Ecto neural progenitor cell (in vitro differentiated cells): ENCODE measurements at regions not wholly inside any gene's neighbourhood (a gene's known extent, or its start where the extent isn't known, plus 50 kb on each side); places are given as distances from the start of the nearest gene placed in this dataset.

ENCODE experiments used
- DNase-seq: peaks from one replicate; pipeline ENCODE4 v3.0.0-alpha.2; 2018; ENCODE audit warnings: low spot score

- peak; percentile 42 for DNase-seq
Observed at GRCh38 chr2:240226672-240227537, 86.4 kb upstream of the OTOS start.

- DNase-seq = peak; percentile 36
Observed at GRCh38 chr2:240227538-240228428, 87.3 kb upstream of the OTOS start.

GRCh38 chr2:240229005-240229404, 88.5 kb upstream of the OTOS start:
- no peak for DNase-seq

GRCh38 chr2:240229603-240230235, 89.3 kb upstream of the OTOS start:
- DNase-seq = peak; percentile 16

GRCh38 chr2:240230291-240230931, 90.0 kb upstream of the OTOS start:
- DNase-seq = peak; percentile 22

GRCh38 chr2:240231838-240232244, 91.4 kb upstream of the OTOS start:
- DNase-seq = peak; percentile 43

- DNase-seq = no peak
Observed at GRCh38 chr2:240232264-240232915, 91.9 kb upstream of the OTOS start.

- peak; percentile 93 for DNase-seq
Observed at GRCh38 chr2:240232961-240233884, 92.8 kb upstream of the OTOS start.

- DNase-seq = no peak
Observed at GRCh38 chr2:240233885-240234502, 93.5 kb upstream of the OTOS start.

- peak; percentile 54 for DNase-seq
Observed at GRCh38 chr2:240234503-240234951, 94.1 kb upstream of the OTOS start.

- DNase-seq = peak; percentile 45
Observed at GRCh38 chr2:240235149-240235803, 94.8 kb upstream of the OTOS start.

- DNase-seq = peak; percentile 38
Observed at GRCh38 chr2:240235811-240236210, 95.4 kb upstream of the OTOS start.

- DNase-seq = peak; percentile 55
Observed at GRCh38 chr2:240236217-240237111, 96.0 kb upstream of the OTOS start.

- DNase-seq = peak; percentile 29
Observed at GRCh38 chr2:240237609-240238174, 97.2 kb upstream of the OTOS start.

- no peak for DNase-seq
Observed at GRCh38 chr2:240238201-240238600, 97.7 kb upstream of the OTOS start.

- DNase-seq = peak; percentile 8
Observed at GRCh38 chr2:240238786-240239185, 98.3 kb upstream of the OTOS start.

GRCh38 chr2:240239325-240239724, 98.9 kb upstream of the OTOS start:
- DNase-seq = no peak
